IPS-NIHi11 (cell line): ENCODE measurements at regions not wholly inside any gene's neighbourhood (a gene's known extent, or its start where the extent isn't known, plus 50 kb on each side); places are given as distances from the start of the nearest gene placed in this dataset.

Experiments used
- DNase-seq: peaks from one replicate; pipeline ENCODE4 v3.0.0; 2012; ENCODE audit warnings: mixed read lengths, low spot score

DNA sequence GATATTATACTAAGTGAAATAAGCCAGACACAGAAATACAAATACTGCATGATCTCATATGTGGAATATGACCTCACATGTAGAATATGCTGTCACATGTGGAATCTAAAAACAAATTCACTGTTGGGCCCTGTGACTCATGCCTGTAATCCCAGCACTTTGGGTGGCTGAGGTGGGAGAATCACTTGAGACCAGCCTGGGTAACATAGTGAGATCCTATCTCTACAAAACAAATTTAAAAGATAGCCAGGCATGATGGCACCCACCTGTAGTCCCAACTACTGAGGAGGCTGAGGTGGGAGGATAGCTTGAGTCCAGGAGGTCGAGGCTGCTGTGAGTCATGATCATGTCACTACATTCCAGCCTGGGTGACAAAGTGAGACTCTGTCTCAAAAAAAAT lies 160.3 kb downstream of the PTEN start:
- no peak for DNase-seq

GRCh38 chr10:88026031-88026430 lies 162.6 kb downstream of the PTEN start:
- DNase-seq: no peak

DNA sequence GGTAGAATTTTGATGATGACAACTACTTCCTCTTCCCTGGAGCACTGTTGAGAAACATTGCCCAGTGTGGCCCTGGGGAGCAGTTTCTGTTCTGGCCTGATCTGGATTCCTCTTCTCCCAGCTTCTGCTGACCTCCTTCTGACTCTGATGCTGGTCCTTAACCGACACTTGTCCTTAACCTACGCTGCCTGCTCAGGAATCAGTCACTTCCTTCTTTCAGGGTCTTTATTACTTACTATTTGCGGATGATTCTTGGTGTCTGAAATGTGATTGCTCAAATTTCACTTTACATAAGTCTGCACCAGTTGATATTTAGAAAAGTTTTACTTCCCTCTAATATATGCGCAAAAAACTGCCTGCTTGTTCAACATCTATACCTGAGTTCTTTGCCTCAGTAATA lies 164.1 kb downstream of the PTEN start:
- no peak for DNase-seq

DNA sequence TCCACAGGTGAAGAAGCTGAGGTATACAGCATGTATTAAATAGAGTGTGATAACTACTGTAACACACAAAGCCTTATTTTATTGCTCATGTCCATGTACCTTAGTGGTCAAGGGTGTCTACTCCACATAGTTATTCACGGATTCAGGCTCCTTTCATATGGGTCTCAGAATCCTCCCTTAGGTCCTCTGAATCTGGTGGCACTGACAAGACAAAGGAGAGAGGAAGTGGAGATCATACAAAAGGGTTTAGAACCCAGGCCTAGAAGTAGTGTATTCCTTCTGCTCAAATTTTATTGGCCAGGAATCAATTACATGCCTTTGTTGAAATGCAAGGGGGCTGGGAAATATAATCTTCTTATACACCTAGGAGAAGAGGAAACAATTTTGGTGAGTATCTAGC lies 164.6 kb downstream of the PTEN start:
- no peak for DNase-seq

DNA sequence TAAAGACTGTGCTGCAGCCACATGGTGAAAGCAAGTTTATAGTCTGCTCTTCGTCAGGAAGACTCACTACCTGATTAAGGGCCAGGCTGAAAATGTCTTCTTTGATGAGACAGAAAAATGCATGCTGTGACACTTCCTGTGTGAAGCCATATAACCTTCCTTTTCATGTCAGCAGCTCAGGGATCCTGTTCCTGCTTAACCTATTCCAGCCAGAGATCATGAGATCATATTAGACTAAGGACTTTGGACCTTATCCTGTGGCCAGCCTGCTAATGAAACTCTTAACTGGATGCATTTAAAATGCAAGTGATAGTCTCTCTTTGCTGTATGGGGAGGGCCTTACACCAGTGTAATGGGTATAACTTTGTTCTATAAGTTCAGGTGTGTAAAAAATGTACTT lies 165.2 kb downstream of the PTEN start:
- no peak for DNase-seq

GRCh38 chr10:88032566-88032965 lies 169.1 kb downstream of the PTEN start:
- no peak for DNase-seq

DNA sequence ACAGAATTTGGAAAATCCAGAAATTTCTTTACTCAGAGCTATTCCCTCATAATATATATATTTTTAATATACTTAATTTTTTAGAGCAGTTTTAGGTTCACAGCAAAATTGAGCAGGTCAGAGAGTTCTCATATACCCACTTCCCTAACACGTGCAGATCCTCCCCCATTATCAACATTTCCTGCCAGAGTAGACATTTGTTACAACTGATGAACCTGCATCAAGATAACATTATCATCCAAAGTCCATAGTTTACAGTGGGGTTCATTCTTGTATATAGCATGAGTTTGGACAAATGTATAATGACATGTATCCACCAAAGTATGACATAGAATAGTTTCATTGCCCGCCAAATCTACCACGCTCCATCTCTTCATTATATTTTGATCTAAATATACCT lies 170.0 kb downstream of the PTEN start:
- DNase-seq: no peak

- peak; percentile 30 for DNase-seq
These were observed 170.4 kb downstream of the PTEN start for GRCh38 chr10:88033793-88034192.

DNA sequence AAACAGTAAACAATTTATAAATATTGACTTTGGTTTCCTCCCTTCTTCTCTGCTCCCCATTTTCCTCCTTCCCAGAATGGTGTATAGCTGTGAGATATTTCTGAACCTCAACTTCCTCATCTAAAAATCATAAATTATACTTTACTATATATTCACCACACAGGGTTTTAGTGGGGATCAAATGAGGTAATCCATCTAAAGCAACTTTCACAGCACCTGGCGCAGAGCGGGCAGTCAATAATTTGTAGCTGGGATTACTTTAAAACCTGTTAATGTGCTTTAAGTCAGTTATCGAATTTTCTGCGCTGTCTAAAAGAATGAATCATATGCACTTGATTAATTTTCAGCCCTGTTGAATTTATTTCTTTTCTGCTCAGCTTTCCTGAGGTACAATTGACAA lies 172.7 kb downstream of the PTEN start:
- DNase-seq: no peak

DNA sequence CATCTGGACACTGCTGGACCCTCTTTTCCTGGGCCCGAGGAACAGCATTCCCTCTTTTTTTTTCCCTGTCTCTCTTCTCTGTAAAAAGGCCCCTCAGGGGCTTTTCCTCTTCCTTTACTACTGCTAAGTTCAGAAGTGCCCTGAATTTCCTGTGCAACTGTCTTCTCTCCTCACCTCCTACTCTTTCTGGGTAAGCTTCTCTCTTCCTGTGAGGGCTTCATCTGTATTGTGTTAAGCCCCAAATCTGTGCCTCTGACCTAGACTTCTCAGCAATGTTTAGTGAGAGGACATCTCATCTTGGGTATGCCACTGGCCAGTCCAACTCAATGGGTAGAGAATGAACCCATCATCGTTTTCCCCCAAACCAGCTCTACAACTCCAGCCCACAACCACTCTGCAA lies 174.2 kb downstream of the PTEN start:
- no peak for DNase-seq

DNA sequence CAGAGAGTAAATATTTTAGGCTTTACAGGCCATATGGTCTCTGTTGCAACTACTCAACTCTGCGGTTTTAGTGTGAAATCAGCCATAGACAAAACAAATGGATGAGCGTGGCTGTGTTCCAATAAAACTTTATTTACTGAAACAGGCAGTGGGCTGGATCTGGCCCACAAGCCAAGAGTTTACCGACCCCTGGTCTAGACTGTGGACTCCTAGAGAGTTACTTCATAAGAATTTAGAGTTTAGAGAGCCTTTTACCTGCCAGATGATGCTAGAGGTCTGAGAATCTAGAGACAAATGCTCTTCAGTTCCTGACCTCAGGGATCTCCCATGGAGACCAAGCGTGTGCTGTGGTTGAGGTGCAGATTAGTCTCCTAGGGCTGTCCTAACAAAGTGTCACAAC lies 174.8 kb downstream of the PTEN start:
- DNase-seq: no peak

GRCh38 chr10:88039496-88040200 lies 176.2 kb downstream of the PTEN start:
- no peak for DNase-seq

DNA sequence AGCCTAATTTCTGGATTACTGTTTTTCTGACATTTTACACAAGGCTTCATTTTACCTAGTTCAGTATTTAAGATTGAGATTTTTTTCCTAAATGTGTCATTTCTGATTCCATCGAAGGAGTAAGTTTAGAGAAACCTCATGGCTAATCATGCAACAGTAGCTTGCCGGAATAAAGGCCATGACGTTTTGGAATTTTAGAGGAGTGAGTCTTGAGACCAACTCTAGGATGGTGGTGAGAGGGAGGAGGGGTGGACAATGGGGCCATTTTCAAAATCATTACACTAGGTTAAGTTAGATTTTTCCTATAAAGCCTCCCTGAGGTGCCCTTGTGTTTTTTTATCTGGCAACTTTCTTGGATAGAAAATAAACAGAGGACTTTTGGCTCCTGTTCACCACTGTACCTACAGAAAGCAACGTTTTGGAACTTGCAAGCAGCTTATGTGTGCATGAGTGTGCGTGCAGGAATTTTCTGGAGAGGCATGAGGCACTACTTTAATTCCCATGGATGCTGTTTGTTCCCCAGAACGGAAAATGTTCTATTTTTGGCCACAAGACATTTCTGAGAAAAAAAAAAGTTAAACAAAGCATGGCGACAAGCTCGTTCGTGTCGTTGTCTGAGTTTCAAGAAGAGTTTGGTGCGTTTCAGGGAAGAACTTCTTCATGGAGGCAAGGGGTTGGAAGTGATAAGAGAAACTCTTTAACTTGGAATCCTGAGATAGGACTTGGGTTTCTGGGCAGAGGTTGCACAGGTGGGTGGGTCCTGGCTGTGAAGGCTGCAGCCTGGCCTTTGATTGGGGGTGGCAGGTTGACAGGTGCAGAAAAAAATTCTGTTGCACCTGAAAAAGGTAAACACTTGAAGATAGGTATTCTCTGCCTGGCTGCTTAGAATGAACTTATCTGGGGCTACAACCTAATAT lies 178.1 kb downstream of the PTEN start:
- DNase-seq: no peak

DNA sequence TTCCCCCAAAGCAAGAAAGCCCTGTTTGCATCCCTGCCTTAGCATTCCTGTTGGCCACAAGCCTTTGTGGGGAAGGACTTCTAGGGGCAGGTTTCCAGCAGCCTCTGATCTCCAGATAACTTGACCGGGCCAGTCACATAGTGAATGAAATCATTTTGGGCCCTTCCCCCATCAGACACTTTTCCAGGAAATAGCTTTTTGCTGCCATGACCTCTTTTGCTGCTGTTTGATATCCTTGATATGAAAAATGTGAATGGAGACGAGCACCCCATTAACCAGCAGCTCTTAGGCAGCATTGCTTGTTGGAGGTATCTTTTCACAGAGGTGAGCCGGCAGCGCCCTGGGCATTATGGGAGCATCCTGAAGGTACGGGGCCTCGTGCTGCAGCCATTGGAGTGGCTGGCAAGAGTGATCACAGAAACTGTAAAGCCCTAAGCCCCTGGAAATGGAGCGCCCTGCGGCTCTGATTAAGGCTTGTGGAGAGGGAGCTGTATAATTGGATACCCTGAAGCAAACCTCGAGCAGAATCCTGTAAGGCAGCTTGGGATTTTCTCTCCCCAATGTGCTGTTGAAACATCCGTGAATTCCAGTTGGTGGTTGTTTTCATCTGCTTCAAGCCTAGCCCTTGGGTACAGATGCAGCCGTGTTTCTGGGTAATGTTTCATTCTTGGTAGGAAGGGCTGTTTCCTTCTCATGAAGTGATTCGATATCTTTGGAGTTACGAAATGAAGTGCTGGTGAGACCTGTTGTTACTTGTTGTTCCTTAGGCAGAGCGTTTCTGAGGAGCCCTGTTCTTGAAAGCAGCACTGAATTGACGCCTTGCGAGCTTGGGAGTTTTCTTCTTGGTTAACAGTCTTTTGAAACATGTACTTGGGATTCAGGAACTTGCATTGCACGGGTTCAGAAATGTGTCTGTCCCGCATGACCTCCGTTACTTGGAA lies 179.0 kb downstream of the PTEN start:
- DNase-seq: peak; percentile 28

DNA sequence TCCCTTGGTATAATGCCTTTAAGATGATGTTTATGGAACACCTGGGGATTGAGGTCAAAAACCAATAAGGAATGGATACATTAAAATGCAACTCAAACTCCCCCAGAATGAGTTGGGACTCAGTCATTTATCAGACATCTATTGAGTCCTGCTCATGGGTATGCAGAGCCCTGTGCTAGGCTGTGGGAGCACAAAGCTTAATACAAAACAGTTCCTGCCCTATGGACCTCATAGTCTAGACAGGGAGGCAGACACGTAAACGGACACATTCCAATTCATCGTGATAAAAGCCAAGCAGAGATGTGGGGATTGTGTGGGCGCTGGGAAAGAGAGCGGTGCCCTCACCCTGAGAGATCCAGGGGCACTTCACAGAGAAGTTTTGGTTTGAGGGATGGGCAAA lies 181.7 kb downstream of the PTEN start:
- no peak for DNase-seq

DNA sequence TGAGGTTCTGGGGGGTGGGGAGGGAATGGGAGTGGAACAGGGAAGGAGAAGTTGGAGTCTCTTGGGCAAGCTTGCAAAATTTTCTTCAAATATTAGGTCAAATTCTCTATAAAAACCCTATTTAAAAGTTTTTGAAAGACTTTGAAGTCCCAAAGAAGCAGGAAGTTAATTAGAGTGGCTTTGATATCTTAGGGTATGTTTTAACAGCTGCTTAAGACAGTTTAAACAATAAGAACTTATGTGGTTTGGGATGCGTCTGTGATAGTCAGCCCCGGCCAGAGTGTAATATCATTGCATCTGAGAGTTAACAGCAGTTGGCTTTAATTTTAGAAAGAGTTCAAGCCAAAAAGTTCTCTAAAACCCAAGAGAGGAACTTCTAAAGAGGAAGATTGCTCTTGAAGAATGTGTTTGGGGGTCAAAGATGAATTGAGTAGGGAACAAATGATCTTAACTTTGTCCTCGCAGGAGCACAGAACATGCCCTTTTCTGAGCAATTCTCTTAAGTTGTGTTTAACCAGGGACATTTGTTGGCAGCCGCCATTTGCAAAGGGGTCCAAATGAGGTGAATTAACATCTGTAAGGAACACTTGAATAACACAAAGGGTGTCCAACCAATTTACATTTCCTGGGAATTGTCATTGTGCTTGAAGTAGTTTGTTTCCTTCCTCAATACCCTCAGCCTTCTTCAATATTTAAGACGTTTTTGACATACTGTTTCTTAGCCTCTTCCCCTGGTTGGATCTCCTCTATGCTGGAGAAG lies 182.4 kb downstream of the PTEN start:
- peak; percentile 23 for DNase-seq

DNA sequence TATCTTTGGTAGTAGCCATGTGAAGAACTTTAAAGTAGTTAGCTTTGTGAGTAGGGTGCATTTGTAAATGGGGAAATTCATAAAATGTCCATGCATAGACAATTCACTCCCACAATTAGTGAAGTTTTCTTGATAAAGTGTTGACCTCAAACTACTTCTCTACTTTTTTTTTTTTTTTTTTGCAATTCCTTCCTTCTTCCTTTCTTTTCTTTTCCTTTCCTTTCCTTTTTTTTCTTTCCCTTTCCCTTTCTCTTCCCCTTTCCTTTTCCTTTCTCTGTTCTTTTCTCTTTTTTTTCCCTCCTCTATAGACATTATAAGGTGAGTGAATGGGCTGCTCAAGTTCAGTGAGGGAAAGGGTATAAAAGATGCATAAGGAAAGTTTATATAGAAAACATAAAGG lies 184.2 kb downstream of the PTEN start:
- DNase-seq: no peak

GRCh38 chr10:88048312-88048711 lies 184.9 kb downstream of the PTEN start:
- no peak for DNase-seq

- DNase-seq: no peak
These were observed 185.8 kb downstream of the PTEN start for GRCh38 chr10:88049204-88049603.

GRCh38 chr10:88057720-88058119 lies 194.3 kb downstream of the PTEN start:
- DNase-seq: no peak

DNA sequence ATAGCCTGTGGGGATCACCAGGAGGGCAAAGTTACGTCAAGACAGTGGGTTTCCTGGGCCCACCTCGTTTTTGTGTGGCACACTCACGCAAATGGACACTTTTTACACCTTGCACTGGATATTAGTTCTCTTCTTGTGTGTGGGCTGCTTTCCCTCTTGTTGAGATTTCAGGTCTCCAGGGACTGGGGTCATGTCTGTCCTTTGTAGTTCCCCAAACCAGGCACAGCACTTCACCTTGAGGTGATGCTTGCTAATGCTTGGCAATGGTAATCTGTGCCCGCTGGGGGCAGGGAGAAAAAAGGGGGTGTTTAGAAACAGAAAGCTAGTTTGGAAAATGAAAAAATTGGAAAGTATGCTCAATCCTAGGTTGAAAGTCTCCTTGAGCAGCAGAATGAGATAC lies 195.3 kb downstream of the PTEN start:
- no peak for DNase-seq

DNA sequence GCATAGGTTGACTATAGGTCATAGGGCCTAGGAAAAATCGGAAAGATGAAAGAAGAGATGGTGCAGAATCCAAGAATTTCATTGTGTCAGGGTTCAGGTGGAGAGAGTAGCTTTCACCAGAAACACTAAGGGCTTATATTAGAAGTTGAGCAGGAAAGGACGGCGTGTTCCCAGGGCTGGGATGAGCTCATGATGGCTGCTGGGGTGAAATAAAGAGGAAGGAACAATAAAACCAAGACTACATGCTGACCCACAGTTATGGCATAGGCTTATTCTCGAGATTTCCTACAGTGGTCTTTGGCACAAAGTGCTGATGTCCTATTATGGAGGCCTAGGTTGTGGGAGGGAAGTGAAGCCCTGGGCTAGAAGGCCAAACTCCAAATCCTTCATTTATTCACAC lies 195.8 kb downstream of the PTEN start:
- no peak for DNase-seq
